SK-N-MC (cell line): ENCODE measurements at regions not wholly inside any gene's neighbourhood (a gene's known extent, or its start where the extent isn't known, plus 50 kb on each side); places are given as distances from the start of the nearest gene placed in this dataset.
"Not testable (repeated sequence)": the region's sequence is repeated elsewhere in the genome, so short reads cannot be mapped to it uniquely, and the experiment has no call there.

Experiments used
- DNase-seq: peaks from one replicate; pipeline ENCODE4 v3.0.0-alpha.2; 2011; ENCODE audit warnings: low read depth, low spot score
- H3K27ac ChIP-seq: fragments of 200-600 bp; sonication (generic); 2 replicates; pipeline ENCODE4 v1.5.1; 2016; ENCODE audit warnings: mixed run types
- H3K36me3 ChIP-seq: fragments of 200-600 bp; sonication (generic); 2 replicates; pipeline ENCODE4 v1.6.1; 2017; ENCODE audit warnings: antibody characterized with exemption, low read length, mixed read lengths; ENCODE audit not compliant: insufficient read depth
- H3K4me3 ChIP-seq: fragments of 200-600 bp; sonication (generic); 2 replicates; pipeline ENCODE4 v1.5.1; 2016
- H3K9ac ChIP-seq: fragments of 200-600 bp; sonication (generic); 2 replicates; pipeline ENCODE4 v1.8.0; 2017; ENCODE audit warnings: mixed run types, mixed read lengths; ENCODE audit not compliant: insufficient read length
- H3K9me3 ChIP-seq: fragments of 200-600 bp; sonication (generic); 2 replicates; pipeline ENCODE4 v1.6.1; 2017; ENCODE audit warnings: low read depth, mild to moderate bottlenecking, antibody characterized with exemption, low read length, moderate library complexity, mixed read lengths
- EZH2 ChIP-seq: fragments of 200-600 bp; sonication (generic); IDR thresholded peaks from one replicate; pipeline ENCODE4 v1.6.1; 2017; ENCODE audit warnings: antibody characterized with exemption
- FOXP2 ChIP-seq: optimal IDR thresholded peaks from 2 replicates; pipeline ENCODE3; 2011; ENCODE audit warnings: mild to moderate bottlenecking, moderate library complexity; ENCODE audit not compliant: insufficient read depth; ENCODE audit errors: extremely low read length, control extremely low read depth
- POLR2AphosphoS5 ChIP-seq: IDR thresholded peaks from 2 replicates; pipeline ENCODE4 v1.6.1; 2012; ENCODE audit warnings: mild to moderate bottlenecking, low read depth, low read length, borderline replicate concordance

GRCh38 chr4:186958726-186959350 is 235.2 kb upstream of the FAT1 start:
- H3K27ac ChIP-seq = no peak overlapping the region
- H3K9me3 ChIP-seq = no peaks in the 10 kb centered on the region
- DNase-seq = no peak
- H3K9ac ChIP-seq = no peak overlapping the region
- no peak overlapping the region for H3K4me3 ChIP-seq
- no peaks in the 10 kb centered on the region for H3K36me3 ChIP-seq
- TF ChIP-seq EZH2 = no peak
- TF ChIP-seq POLR2AphosphoS5 = no peak
- TF ChIP-seq FOXP2 = no peak

GRCh38 chr4:186979961-186980745 is 256.5 kb upstream of the FAT1 start:
- H3K9me3 ChIP-seq = no peaks in the 10 kb centered on the region
- no peak overlapping the region for H3K9ac ChIP-seq
- no peak overlapping the region for H3K27ac ChIP-seq
- H3K36me3 ChIP-seq = no peaks in the 10 kb centered on the region
- no peak overlapping the region for H3K4me3 ChIP-seq
- TF ChIP-seq POLR2AphosphoS5 (no peak), EZH2 (no peak), FOXP2 (no peak)
- no peak for DNase-seq

GRCh38 chr4:186981161-186981560 is 257.5 kb upstream of the FAT1 start:
- H3K27ac ChIP-seq = no peak overlapping the region
- no peak overlapping the region for H3K9ac ChIP-seq
- no peak for TF ChIP-seq FOXP2
- no peak for TF ChIP-seq EZH2
- TF ChIP-seq POLR2AphosphoS5 = no peak
- H3K9me3 ChIP-seq = no peaks in the 10 kb centered on the region
- H3K4me3 ChIP-seq = no peak overlapping the region
- DNase-seq = no peak
- no peaks in the 10 kb centered on the region for H3K36me3 ChIP-seq

- no peak for DNase-seq
- H3K9ac ChIP-seq = no peak overlapping the region
- no peaks in the 10 kb centered on the region for H3K36me3 ChIP-seq
- no peak for TF ChIP-seq FOXP2
- no peak for TF ChIP-seq POLR2AphosphoS5
- no peak for TF ChIP-seq EZH2
- H3K27ac ChIP-seq = no peak overlapping the region
- no peak overlapping the region for H3K4me3 ChIP-seq
- H3K9me3 ChIP-seq = no peaks in the 10 kb centered on the region
Observed at GRCh38 chr4:186982160-186982559, 258.5 kb upstream of the FAT1 start.

GRCh38 chr4:186984105-186984644 is 260.5 kb upstream of the FAT1 start:
- H3K9ac ChIP-seq = no peak overlapping the region
- DNase-seq = no peak

GRCh38 chr4:186999686-187000085 is 276.0 kb upstream of the FAT1 start:
- H3K27ac ChIP-seq = no peak overlapping the region
- no peaks in the 10 kb centered on the region for H3K36me3 ChIP-seq
- H3K9ac ChIP-seq = no peak overlapping the region
- no peak overlapping the region for H3K4me3 ChIP-seq
- no peaks in the 10 kb centered on the region for H3K9me3 ChIP-seq
- TF ChIP-seq FOXP2 (no peak), EZH2 (no peak), POLR2AphosphoS5 (no peak)
- DNase-seq = no peak

More at GRCh38 chr4:186984105-186984644, 260.5 kb upstream of the FAT1 start:
- TF ChIP-seq EZH2 (no peak), POLR2AphosphoS5 (no peak), FOXP2 (no peak)
- Histone ChIP-seq H3K27ac (no peak overlapping the region), H3K36me3 (no peaks in the 10 kb centered on the region), H3K9me3 (no peaks in the 10 kb centered on the region), H3K4me3 (no peak overlapping the region)

GRCh38 chr4:187000281-187000680 is 276.6 kb upstream of the FAT1 start:
- H3K9ac ChIP-seq = no peak overlapping the region
- no peaks in the 10 kb centered on the region for H3K9me3 ChIP-seq
- no peak overlapping the region for H3K27ac ChIP-seq
- no peak for DNase-seq
- TF ChIP-seq FOXP2 = no peak
- TF ChIP-seq EZH2 = no peak
- no peak for TF ChIP-seq POLR2AphosphoS5
- H3K36me3 ChIP-seq = no peaks in the 10 kb centered on the region
- H3K4me3 ChIP-seq = no peak overlapping the region

- H3K9ac ChIP-seq, H3K36me3 ChIP-seq, DNase-seq, H3K4me3 ChIP-seq, H3K9me3 ChIP-seq, H3K27ac ChIP-seq: not testable (repeated sequence)
Observed at GRCh38 chr4:187002133-187002532, 278.5 kb upstream of the FAT1 start.

GRCh38 chr4:187004628-187005027 is 281.0 kb upstream of the FAT1 start:
- Histone ChIP-seq H3K4me3 (no peak overlapping the region), H3K36me3 (no peaks in the 10 kb centered on the region), H3K9ac (no peak overlapping the region), H3K27ac (no peak overlapping the region), H3K9me3 (no peaks in the 10 kb centered on the region)
- DNase-seq = no peak
- no peak for TF ChIP-seq EZH2
- no peak for TF ChIP-seq FOXP2
- no peak for TF ChIP-seq POLR2AphosphoS5
